Adrenal gland (tissue), 9 donors: ENCODE measurements at regions not wholly inside any gene's neighbourhood (a gene's known extent, or its start where the extent isn't known, plus 50 kb on each side); places are given as distances from the start of the nearest gene placed in this dataset.
"Not testable (repeated sequence)": the region's sequence is repeated elsewhere in the genome, so short reads cannot be mapped to it uniquely, and the experiment has no call there.

ENCODE experiments used
- DNase-seq, 7 donors: peaks; one replicate each; pipeline ENCODE4 v3.0.0-alpha.2; 2019 to 2020
- H3K27ac ChIP-seq, 5 donors: fragments of 200-600 bp; sonication (generic) in 4 of 5; 1 replicate in 3 of 5; 2 replicates in 2 of 5; pipeline versions ENCODE4 v1.5.1 to v1.8.0; 2016 to 2020; ENCODE audit warnings: mild to moderate bottlenecking in 1 of 5
- H3K27me3 ChIP-seq: fragments of 200-600 bp; 2 replicates; pipeline ENCODE4 v1.8.0; 2021
- H3K36me3 ChIP-seq, 2 donors: fragments of 200-600 bp; replicated peaks in 1 of 2; 1 replicate in 1 of 2; 2 replicates in 1 of 2; pipeline versions ENCODE4 v1.5.1 to v1.8.0; 2018 to 2022
- H3K4me1 ChIP-seq, 2 donors: fragments of 200-600 bp; replicated peaks in 1 of 2; 1 replicate in 1 of 2; 2 replicates in 1 of 2; pipeline versions ENCODE4 v1.5.1 to v1.8.0; 2018 to 2021
- H3K4me3 ChIP-seq, 4 donors: fragments of 200-600 bp; sonication (generic) in 3 of 4; one replicate each; pipeline ENCODE4 v1.5.1; 2016 to 2018
- H3K9me3 ChIP-seq, 3 donors: fragments of 200-600 bp; sonication (generic) in 1 of 3; replicated peaks in 1 of 3; 1 replicate in 2 of 3; 2 replicates in 1 of 3; pipeline versions ENCODE4 v1.5.1 to v1.8.0; 2016 to 2021
- POLR2A ChIP-seq, 2 donors: fragments of 450-650 bp; IDR thresholded peaks; one replicate each; pipeline ENCODE4 v1.6.1; 2017; ENCODE audit warnings: antibody characterized with exemption in 2 of 2, mild to moderate bottlenecking in 2 of 2, moderate library complexity in 1 of 2
- WGBS, 4 donors: extraction: QIAGEN DNeasy Blood & Tissue Kit in 2 of 4; methylation state at CpG; one replicate each; pipeline versions ENCODE4 v1.1.5 to v1.1.7; 2013 to 2017; 5-methylcytosine and 5-hydroxymethylcytosine counted together
- intact Hi-C, 2 donors: fragments of 100-400 bp; cut with DNase I; formaldehyde crosslinking; loops; one replicate each; pipeline versions ENCODE4 v1.14.1 to v1.15.0; 2022 to 2023
- TF ChIP-seq, protein P1 (sequence below), 6 experiments: fragments of 450-650 bp in 4 of 6; fragments of 200-600 bp in 2 of 6; sonication (generic) in 1 of 6; IDR thresholded peaks; 1 replicate in 5 of 6; 2 replicates in 1 of 6; pipeline versions ENCODE4 v1.5.1 to v1.8.0; 2016 to 2021; ENCODE audit warnings: antibody characterized with exemption in 6 of 6, mild to moderate bottlenecking in 2 of 6, moderate library complexity in 1 of 6
- donor health status: healthy with polysubstance abuse.
- donor health status: Bipolar disorder and iron deficiency.
- donor health status: DM: yes; HTN: yes; CAD: no.
- donor health status: DM: no; HTN: no; CAD: no.
- donor health status: DM: no; HTN: no; CAD: no.

DNA sequence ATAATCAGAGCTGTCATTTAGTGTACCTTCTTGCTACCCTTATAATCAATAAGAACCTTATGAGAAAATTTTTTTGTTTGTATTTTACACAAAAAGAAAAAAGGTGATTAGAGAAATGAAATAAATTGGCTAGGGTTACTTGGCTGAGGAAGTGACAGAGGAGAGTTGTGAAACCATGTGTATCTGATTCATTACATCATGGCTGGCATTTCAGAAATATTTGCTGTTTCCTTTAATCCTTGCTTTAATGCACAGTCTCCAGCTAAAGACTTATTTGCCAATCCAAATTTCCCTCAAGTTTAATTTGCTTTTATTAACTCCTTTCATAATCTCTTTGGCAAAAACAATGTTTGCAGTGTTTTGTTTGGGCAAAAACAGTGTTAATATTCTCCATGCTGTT, 543.1 kb downstream of the KIF4B start:
- H3K27ac ChIP-seq = no peak overlapping the region
- H3K4me3 ChIP-seq = no peak overlapping the region
- intact Hi-C loops = no loop called here
- H3K36me3 ChIP-seq = no peaks in the 10 kb centered on the region
- no peak for DNase-seq
- no peaks in the 10 kb centered on the region for H3K4me1 ChIP-seq
- no peak for TF ChIP-seq POLR2A (IDR thresholded peaks at IDR 0.05)
- TF ChIP-seq, protein P1, sequence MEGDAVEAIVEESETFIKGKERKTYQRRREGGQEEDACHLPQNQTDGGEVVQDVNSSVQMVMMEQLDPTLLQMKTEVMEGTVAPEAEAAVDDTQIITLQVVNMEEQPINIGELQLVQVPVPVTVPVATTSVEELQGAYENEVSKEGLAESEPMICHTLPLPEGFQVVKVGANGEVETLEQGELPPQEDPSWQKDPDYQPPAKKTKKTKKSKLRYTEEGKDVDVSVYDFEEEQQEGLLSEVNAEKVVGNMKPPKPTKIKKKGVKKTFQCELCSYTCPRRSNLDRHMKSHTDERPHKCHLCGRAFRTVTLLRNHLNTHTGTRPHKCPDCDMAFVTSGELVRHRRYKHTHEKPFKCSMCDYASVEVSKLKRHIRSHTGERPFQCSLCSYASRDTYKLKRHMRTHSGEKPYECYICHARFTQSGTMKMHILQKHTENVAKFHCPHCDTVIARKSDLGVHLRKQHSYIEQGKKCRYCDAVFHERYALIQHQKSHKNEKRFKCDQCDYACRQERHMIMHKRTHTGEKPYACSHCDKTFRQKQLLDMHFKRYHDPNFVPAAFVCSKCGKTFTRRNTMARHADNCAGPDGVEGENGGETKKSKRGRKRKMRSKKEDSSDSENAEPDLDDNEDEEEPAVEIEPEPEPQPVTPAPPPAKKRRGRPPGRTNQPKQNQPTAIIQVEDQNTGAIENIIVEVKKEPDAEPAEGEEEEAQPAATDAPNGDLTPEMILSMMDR (IDR thresholded peaks at IDR 0.05) = no peak
- no peaks in the 10 kb centered on the region for H3K27me3 ChIP-seq
- H3K9me3 ChIP-seq = no peaks in the 10 kb centered on the region

DNA sequence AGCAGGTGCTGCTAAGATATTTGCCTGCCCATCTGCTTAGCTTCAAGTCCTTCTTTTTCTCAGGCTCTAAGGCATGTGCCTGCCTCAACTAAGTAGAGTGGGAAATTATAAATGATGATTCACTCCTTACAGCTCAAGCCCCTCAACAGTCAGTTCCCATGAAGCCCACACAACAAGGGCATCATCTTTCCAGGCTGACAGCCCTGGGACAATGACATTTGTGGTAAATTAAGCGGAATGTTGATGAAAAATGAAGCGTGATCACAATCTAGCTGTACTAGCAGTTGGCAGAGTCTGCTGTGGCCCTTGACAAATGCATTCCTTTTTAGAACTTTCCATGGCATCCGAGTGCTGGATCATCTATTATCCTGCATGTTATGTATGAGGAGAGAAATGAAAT, 548.6 kb downstream of the KIF4B start:
- no peaks in the 10 kb centered on the region for H3K4me1 ChIP-seq
- TF ChIP-seq POLR2A (IDR thresholded peaks at IDR 0.05) = no peak
- TF ChIP-seq, protein P1 (IDR thresholded peaks at IDR 0.05) = no peak
- no peak for DNase-seq
- no peaks in the 10 kb centered on the region for H3K27me3 ChIP-seq
- H3K27ac ChIP-seq = no peak overlapping the region
- no peaks in the 10 kb centered on the region for H3K9me3 ChIP-seq
- H3K36me3 ChIP-seq = no peaks in the 10 kb centered on the region
- no peak overlapping the region for H3K4me3 ChIP-seq
- intact Hi-C loops = no loop called here
- WGBS, 4 donors = 64 to 78% (median 76%) methylated on average over 3 of the region's 3 CpGs

DNA sequence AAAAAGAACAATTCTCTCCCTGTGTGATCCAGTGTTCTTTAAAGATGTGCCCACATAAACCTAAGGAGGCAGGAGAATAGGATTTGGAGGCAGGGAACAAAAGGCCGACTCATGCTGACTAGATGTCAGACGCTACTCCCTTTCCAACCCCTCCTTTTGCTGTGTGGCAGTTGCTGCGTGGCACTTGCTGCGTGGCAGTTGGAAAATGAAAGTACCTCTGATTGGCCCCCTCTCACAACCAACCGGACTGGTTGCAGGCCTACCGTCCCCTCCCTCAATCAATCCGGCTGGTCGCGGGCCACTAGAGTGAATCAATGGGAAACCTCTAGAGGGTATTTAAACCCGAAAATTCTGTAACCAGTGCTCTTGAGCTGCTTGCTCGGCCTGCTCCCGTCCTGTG, 551.0 kb downstream of the KIF4B start:
- H3K4me3 ChIP-seq = no peak overlapping the region
- no peak for TF ChIP-seq POLR2A (IDR thresholded peaks at IDR 0.05)
- TF ChIP-seq, protein P1 (IDR thresholded peaks at IDR 0.05) = no peak
- no peaks in the 10 kb centered on the region for H3K36me3 ChIP-seq
- H3K27ac ChIP-seq = no peak overlapping the region
- no peaks in the 10 kb centered on the region for H3K9me3 ChIP-seq
- 66 to 87% (median 77%) methylated on average over 12 of the region's 12 CpGs for WGBS, 4 donors
- H3K27me3 ChIP-seq = no peaks in the 10 kb centered on the region
- DNase-seq = no peak
- no peaks in the 10 kb centered on the region for H3K4me1 ChIP-seq
- intact Hi-C loops = no loop called here

DNA sequence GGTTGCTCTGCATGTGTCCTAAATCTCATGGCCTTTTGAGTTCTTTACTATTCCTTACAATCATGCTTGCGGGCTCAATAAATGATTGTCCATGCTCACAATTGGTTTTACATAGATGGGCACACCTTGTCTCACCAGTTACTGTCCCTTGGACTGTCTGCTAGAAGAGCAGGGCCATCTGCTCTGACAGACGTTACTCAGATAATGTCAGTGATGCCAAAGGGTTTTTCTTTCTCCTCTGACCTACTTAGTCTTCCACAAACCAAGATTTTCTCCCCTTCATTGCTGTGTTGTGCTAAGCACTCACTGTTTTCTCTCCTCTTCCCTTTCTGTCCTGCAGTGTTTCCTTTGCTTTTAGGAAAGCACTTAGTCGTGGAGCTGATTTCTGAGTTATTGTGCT, 562.3 kb downstream of the KIF4B start:
- no peaks in the 10 kb centered on the region for H3K4me1 ChIP-seq
- H3K36me3 ChIP-seq = no peaks in the 10 kb centered on the region
- DNase-seq = no peak
- 32 to 66% (median 46%) methylated on average over 3 of the region's 3 CpGs for WGBS, 4 donors
- no peaks in the 10 kb centered on the region for H3K9me3 ChIP-seq
- intact Hi-C loops = loop anchor here in 1 of 2 donors (5.0 kb wide), 1 partner anchor 181 kb away; no protein-coding TSS in a partner anchor
- H3K27ac ChIP-seq = no peak overlapping the region
- no peak overlapping the region for H3K4me3 ChIP-seq
- H3K27me3 ChIP-seq = no peaks in the 10 kb centered on the region
- TF ChIP-seq, protein P1 (IDR thresholded peaks at IDR 0.05) = no peak
- no peak for TF ChIP-seq POLR2A (IDR thresholded peaks at IDR 0.05)

DNA sequence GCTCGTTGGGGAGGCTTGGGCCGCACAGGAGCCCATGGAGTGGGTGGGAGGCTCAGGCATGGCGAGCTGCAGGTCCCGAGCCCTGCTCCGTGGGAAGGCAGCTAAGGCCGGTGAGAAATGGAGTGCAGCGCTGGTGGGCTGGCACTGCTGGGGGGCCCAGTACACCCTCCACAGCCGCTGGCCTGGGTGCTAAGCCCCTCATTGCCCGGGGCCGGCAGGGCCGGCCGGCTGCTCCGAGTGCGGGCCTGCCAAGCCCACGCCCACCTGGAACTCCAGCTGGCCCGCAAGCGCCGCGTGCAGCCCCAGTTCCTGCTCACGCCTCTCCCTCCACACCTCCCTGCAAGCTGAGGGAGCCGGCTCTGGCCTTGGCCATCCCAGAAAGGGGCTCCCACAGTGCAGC, 573.3 kb downstream of the KIF4B start:
- H3K27me3 ChIP-seq, DNase-seq, H3K4me3 ChIP-seq, intact Hi-C loops, H3K27ac ChIP-seq, H3K36me3 ChIP-seq, H3K4me1 ChIP-seq, H3K9me3 ChIP-seq: not testable (repeated sequence)
- 89 to 94% (median 92%) methylated on average over 4 to 21 of the region's 21 CpGs for WGBS, 4 donors
